Hepatocyte (in vitro differentiated cells): ENCODE measurements at regions not wholly inside any gene's neighbourhood (a gene's known extent, or its start where the extent isn't known, plus 50 kb on each side); places are given as distances from the start of the nearest gene placed in this dataset.

Source experiments
- EZH2phosphoT487 ChIP-seq: fragments of 200-600 bp; sonication (generic); IDR thresholded peaks from one replicate; pipeline ENCODE4 v1.6.1; 2018; ENCODE audit warnings: antibody characterized with exemption, mild to moderate bottlenecking, low read depth, moderate library complexity; ENCODE audit not compliant: unreplicated experiment, severe bottlenecking
- TF ChIP-seq, protein P1 (sequence below): fragments of 200-600 bp; sonication (generic); IDR thresholded peaks from 2 replicates; pipeline ENCODE4 v1.5.1; 2016; ENCODE audit warnings: antibody characterized with exemption, mild to moderate bottlenecking; ENCODE audit not compliant: poor library complexity

DNA sequence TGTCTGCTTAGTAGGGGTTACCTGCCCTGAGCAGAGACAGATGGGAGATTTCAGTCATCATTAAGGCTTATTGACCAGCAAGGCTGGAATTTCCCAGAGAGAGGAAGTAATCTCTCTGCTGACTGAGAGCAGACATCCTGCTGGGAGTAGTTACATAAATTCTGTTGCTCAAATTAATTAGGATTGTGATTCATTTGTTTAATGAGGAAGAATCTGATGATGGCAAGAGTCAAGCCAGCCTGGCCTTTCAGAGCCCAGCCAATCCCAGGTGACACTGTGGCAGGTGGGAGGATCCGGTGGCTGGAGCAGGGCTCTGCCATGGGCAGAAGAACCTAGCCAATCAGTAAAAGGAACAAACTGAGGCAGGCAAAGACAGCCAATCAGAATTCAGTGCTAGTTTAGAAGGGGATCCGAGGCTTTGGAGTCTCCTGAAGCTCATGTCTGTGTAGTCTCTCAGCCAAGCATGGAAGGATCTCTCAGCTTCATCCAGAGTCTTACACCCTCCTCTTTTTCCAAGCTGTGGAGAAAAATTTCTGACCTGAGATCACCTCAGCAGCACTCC lies 61.2 kb upstream of the CHST1 start:
- TF ChIP-seq, protein P1, sequence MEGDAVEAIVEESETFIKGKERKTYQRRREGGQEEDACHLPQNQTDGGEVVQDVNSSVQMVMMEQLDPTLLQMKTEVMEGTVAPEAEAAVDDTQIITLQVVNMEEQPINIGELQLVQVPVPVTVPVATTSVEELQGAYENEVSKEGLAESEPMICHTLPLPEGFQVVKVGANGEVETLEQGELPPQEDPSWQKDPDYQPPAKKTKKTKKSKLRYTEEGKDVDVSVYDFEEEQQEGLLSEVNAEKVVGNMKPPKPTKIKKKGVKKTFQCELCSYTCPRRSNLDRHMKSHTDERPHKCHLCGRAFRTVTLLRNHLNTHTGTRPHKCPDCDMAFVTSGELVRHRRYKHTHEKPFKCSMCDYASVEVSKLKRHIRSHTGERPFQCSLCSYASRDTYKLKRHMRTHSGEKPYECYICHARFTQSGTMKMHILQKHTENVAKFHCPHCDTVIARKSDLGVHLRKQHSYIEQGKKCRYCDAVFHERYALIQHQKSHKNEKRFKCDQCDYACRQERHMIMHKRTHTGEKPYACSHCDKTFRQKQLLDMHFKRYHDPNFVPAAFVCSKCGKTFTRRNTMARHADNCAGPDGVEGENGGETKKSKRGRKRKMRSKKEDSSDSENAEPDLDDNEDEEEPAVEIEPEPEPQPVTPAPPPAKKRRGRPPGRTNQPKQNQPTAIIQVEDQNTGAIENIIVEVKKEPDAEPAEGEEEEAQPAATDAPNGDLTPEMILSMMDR: no peak
- TF ChIP-seq EZH2phosphoT487: no peak
